ENCODE measurements at regions not wholly inside any gene's neighbourhood (a gene's known extent, or its start where the extent isn't known, plus 50 kb on each side); places are given as distances from the start of the nearest gene placed in this dataset.

GRCh38 chr10:65805993-65806392 is 1119.8 kb upstream of the LRRTM3 start:
- TF ChIP-seq EZH2phosphoT487 (IDR thresholded peaks at IDR 0.05; ENCODE audit: unreplicated experiment): no peak
- TF ChIP-seq REST (IDR thresholded peaks at IDR 0.05; ENCODE audit: unreplicated experiment): no peak
- no peak for TF ChIP-seq CTCF (conservative IDR thresholded peaks at IDR 0.05; ENCODE audit: low read depth in 2 of 2)
- TF ChIP-seq EZH2 (IDR thresholded peaks at IDR 0.05; ENCODE audit: low read depth, unreplicated experiment): no peak
- TF ChIP-seq POLR2AphosphoS5 (IDR thresholded peaks at IDR 0.05; ENCODE audit: low read depth): no peak
- TF ChIP-seq ETS1 (IDR thresholded peaks at IDR 0.05): no peak
- no peak for TF ChIP-seq JUNB (IDR thresholded peaks at IDR 0.05; ENCODE audit: unreplicated experiment)
- TF ChIP-seq ZNF462 (CRISPR knock-in tag; IDR thresholded peaks at IDR 0.05): no peak
- no peak for TF ChIP-seq ZNF331 (CRISPR knock-in tag; IDR thresholded peaks at IDR 0.05; ENCODE audit: low read depth)
- TF ChIP-seq CREB1 (CRISPR knock-in tag; IDR thresholded peaks at IDR 0.05; ENCODE audit: low read depth): no peak
- TF ChIP-seq STAT1 (IDR thresholded peaks at IDR 0.05; ENCODE audit: unreplicated experiment): no peak
